HepG2 (cell line): ENCODE measurements at regions not wholly inside any gene's neighbourhood (a gene's known extent, or its start where the extent isn't known, plus 50 kb on each side); places are given as distances from the start of the nearest gene placed in this dataset.

Source experiments
- ATAC-seq: fragments of 200-7000 bp; cut with Tn5 transposase; 3 replicates; pipeline ENCODE4 v1.9.1; 2020; ENCODE audit warnings: mild to moderate bottlenecking, moderate library complexity
- BruUV-seq: library from RNA; stranded (reverse); fragments of 400-500 nt; replicated peaks from 2 replicates; lab custom pipeline; 2021; lab: Mats Ljungman, UMichigan
- CTCF ChIA-PET: fragments of 300-600 bp; formaldehyde crosslinking; extraction: SDS; loops from one replicate; lab custom pipeline; 2021; ENCODE audit warnings: low total read pairs, inconsistent platforms, low intra/inter-chr PET ratio; lab: Yijun Ruan, JAX
- POLR2A ChIA-PET: fragments of 350-600 bp; sonication (Branson Sonifier 250); formaldehyde crosslinking; loops from one replicate; lab custom pipeline; 2020; ENCODE audit warnings: antibody characterized with exemption, inconsistent platforms; lab: Yijun Ruan, JAX
- DNase-seq: peaks from one replicate; pipeline ENCODE4 v3.0.0-alpha.2; 2015; ENCODE audit warnings: low spot score
- FAIRE-seq: peaks from 3 replicates; lab custom pipeline; 2011; peaks lifted over from hg19 to GRCh38; lab: Jason Lieb, UNC
- H2AFZ ChIP-seq: one replicate; pipeline ENCODE4 v1.6.1; 2011; ENCODE audit warnings: low read length, inconsistent platforms
- H3K27ac ChIP-seq: fragments of 300-600 bp; 3 replicates; pipeline ENCODE4 v1.8.0; 2011; ENCODE audit warnings: mixed run types, mild to moderate bottlenecking, mixed read lengths, low read length, inconsistent platforms; ENCODE audit not compliant: insufficient read depth; ENCODE audit errors: extremely low read length
- H3K27me3 ChIP-seq, 2 experiments: fragments of 200-600 bp in 1 of 2; 2 replicates in 1 of 2; 3 replicates in 1 of 2; pipeline versions ENCODE4 v1.6.0 to v1.8.0; 2011; ENCODE audit warnings: low read length in 2 of 2, mild to moderate bottlenecking in 2 of 2, moderate library complexity in 2 of 2, inconsistent platforms in 1 of 2; ENCODE audit not compliant: insufficient read depth in 2 of 2, control insufficient read depth in 1 of 2
- H3K36me3 ChIP-seq, 2 experiments: fragments of 200-600 bp in 1 of 2; replicated peaks in 1 of 2; 2 replicates in 1 of 2; 3 replicates in 1 of 2; pipeline versions ENCODE4 v1.5.1 to v1.8.0; 2011; ENCODE audit warnings: low read length in 2 of 2, inconsistent platforms in 1 of 2; ENCODE audit not compliant: insufficient read depth in 2 of 2, control insufficient read depth in 1 of 2
- H3K4me1 ChIP-seq: 2 replicates; pipeline ENCODE4 v1.5.1; 2012; ENCODE audit warnings: low read length, inconsistent platforms; ENCODE audit not compliant: insufficient read depth
- H3K4me2 ChIP-seq: 2 replicates; pipeline ENCODE4 v1.6.0; 2011; ENCODE audit warnings: low read depth, low read length, inconsistent platforms
- H3K4me3 ChIP-seq, 3 experiments: fragments of 200-600 bp in 1 of 3; sonication (generic), shearing (Covaris generic) in 1 of 3; replicated peaks in 1 of 3; 2 replicates each; pipeline ENCODE4 v1.5.1; 2011 to 2016; ENCODE audit warnings: low read length in 3 of 3, inconsistent platforms in 2 of 3, low read depth in 2 of 3, mild to moderate bottlenecking in 2 of 3, control low read depth in 1 of 3, mixed read lengths in 1 of 3; ENCODE audit not compliant: insufficient read depth in 1 of 3
- H3K79me2 ChIP-seq: one replicate; pipeline ENCODE4 v1.6.1; 2011; ENCODE audit warnings: low read length, inconsistent platforms; ENCODE audit not compliant: insufficient read depth
- H3K9ac ChIP-seq: 2 replicates; pipeline ENCODE4 v1.6.0; 2011; ENCODE audit warnings: mild to moderate bottlenecking, low read depth, low read length, inconsistent platforms; ENCODE audit not compliant: insufficient read depth
- H3K9me3 ChIP-seq: 2 replicates; pipeline ENCODE4 v1.5.1; 2012; ENCODE audit warnings: mild to moderate bottlenecking, low read length
- H4K20me1 ChIP-seq: 2 replicates; pipeline ENCODE4 v1.6.0; 2011; ENCODE audit warnings: inconsistent platforms, mild to moderate bottlenecking, low read length, moderate library complexity; ENCODE audit not compliant: insufficient read depth
- FOXA3 ChIP-seq: IDR thresholded peaks from 2 replicates; pipeline ENCODE4 v1.6.1; 2016; ENCODE audit warnings: missing genetic modification reagents, missing compliant biosample characterization
- KDM5A ChIP-seq: fragments of 200-600 bp; sonication (generic); IDR thresholded peaks from 2 replicates; pipeline ENCODE4 v1.7.0; 2018; ENCODE audit warnings: antibody characterized with exemption, mild to moderate bottlenecking, low read length, borderline replicate concordance
- MAFK ChIP-seq, 2 experiments: IDR thresholded peaks in 1 of 2; conservative IDR thresholded peaks in 1 of 2; 2 replicates each; pipeline ENCODE4 v1.6.1; 2011; ENCODE audit warnings: improper control_type of control experiment in 2 of 2, low read length in 2 of 2
- NAIF1 ChIP-seq: sonication (generic); formaldehyde crosslinking; IDR thresholded peaks from 2 replicates; pipeline ENCODE4 v1.5.0; 2020; ENCODE audit warnings: mild to moderate bottlenecking, missing genetic modification reagents, borderline replicate concordance
- WGBS: methylation state at CpG from one replicate; pipeline ENCODE4 v1.1.6; 2017; ENCODE audit warnings: low lambda C conversion rate; 5-methylcytosine and 5-hydroxymethylcytosine counted together
- in situ Hi-C: cut with HindIII; loops from 2 replicates; pipeline ENCODE4 v1.10.0; 2017; ENCODE audit warnings: low pct_unique_long_range_greater_than_20kb; ENCODE audit not compliant: extremely low pct_ligation_motif_present
- intact Hi-C: fragments of 100-400 bp; cut with micrococcal nuclease; formaldehyde crosslinking; loops from one replicate; pipeline ENCODE4 v1.10.0; 2022; ENCODE audit not compliant: unreplicated experiment

- H2AFZ ChIP-seq: no peak overlapping the region
- DNase-seq (no peak), ATAC-seq (no peak)
- no peak overlapping the region for H3K27ac ChIP-seq
- TF ChIP-seq FOXA3 (CRISPR knock-in tag): no peak
- TF ChIP-seq KDM5A: no peak
- TF ChIP-seq, all 625 proteins: peak for 0
- BruUV-seq: no TSS peak
- no peak overlapping the region for H3K9ac ChIP-seq
- FAIRE-seq: no peak
- 0% methylated on average over 1 of the region's 1 CpG for WGBS
- no peaks in the 10 kb centered on the region for H3K79me2 ChIP-seq
- CTCF ChIA-PET: no interaction called here
- H3K4me1 ChIP-seq: no peaks in the 10 kb centered on the region
- no peaks in the 10 kb centered on the region for H3K27me3 ChIP-seq
- H3K36me3 ChIP-seq: no peaks in the 10 kb centered on the region
- in situ Hi-C loops: no loop called here
- no peak overlapping the region for H3K4me3 ChIP-seq
- intact Hi-C loops: no loop called here
- POLR2A ChIA-PET: no interaction called here
- H4K20me1 ChIP-seq: no peaks in the 10 kb centered on the region
- H3K4me2 ChIP-seq: no peak overlapping the region
- H3K9me3 ChIP-seq: no peaks in the 10 kb centered on the region
These were observed 355.8 kb downstream of the MEIS1 start for GRCh38 chr2:66790651-66791181.

GRCh38 chr2:66794070-66794469 lies 359.1 kb downstream of the MEIS1 start:
- H3K4me2 ChIP-seq: no peak overlapping the region
- no peaks in the 10 kb centered on the region for H4K20me1 ChIP-seq
- no peak overlapping the region for H3K9ac ChIP-seq
- no peak for FAIRE-seq
- no peak for DNase-seq
- H3K4me3 ChIP-seq: no peak overlapping the region
- H3K27me3 ChIP-seq: no peaks in the 10 kb centered on the region
- no peak overlapping the region for H2AFZ ChIP-seq
- no peaks in the 10 kb centered on the region for H3K79me2 ChIP-seq
- TF ChIP-seq NAIF1 (CRISPR knock-in tag) (no peak), MAFK (conservative IDR thresholded peaks at IDR 0.05 in 1 of 2, IDR thresholded peaks at IDR 0.05 in 1 of 2; ENCODE audit: low read length in 2 of 2) (peak in 1 of 2 experiments; percentile 21; a peak in 1 of 4 replicates)
- POLR2A ChIA-PET: no interaction called here
- WGBS: 5% methylated on average over 8 of the region's 8 CpGs
- no peak for ATAC-seq
- H3K4me1 ChIP-seq: no peaks in the 10 kb centered on the region
- CTCF ChIA-PET: no interaction called here
- in situ Hi-C loops: no loop called here
- intact Hi-C loops: no loop called here
- no TSS peak for BruUV-seq
- H3K9me3 ChIP-seq: no peaks in the 10 kb centered on the region
- H3K36me3 ChIP-seq: no peaks in the 10 kb centered on the region
- no peak overlapping the region for H3K27ac ChIP-seq
